Trophoblast cell (in vitro differentiated cells and primary cell): ENCODE measurements at regions not wholly inside any gene's neighbourhood (a gene's known extent, or its start where the extent isn't known, plus 50 kb on each side); places are given as distances from the start of the nearest gene placed in this dataset.
A peak's percentile ranks its signal among the peaks of the same experiment; 100 is the strongest.

Experiments used
- DNase-seq, 2 donors: peaks; one replicate each; pipeline ENCODE4 v3.0.0-alpha.2; 2016
- H2AFZ ChIP-seq: 2 replicates; pipeline ENCODE4 v1.6.1; 2013; ENCODE audit warnings: low read length, moderate library complexity, mild to moderate bottlenecking; ENCODE audit not compliant: insufficient read depth, poor library complexity
- H2AK5ac ChIP-seq: 2 replicates; pipeline ENCODE4 v1.6.1; 2013; ENCODE audit warnings: mild to moderate bottlenecking, low read length
- H2BK120ac ChIP-seq: 2 replicates; pipeline ENCODE4 v1.6.1; 2013; ENCODE audit warnings: low read length, mild to moderate bottlenecking, moderate library complexity; ENCODE audit not compliant: insufficient read depth, poor library complexity
- H2BK12ac ChIP-seq: 2 replicates; pipeline ENCODE4 v1.6.1; 2013; ENCODE audit warnings: mild to moderate bottlenecking, low read length, moderate library complexity
- H2BK5ac ChIP-seq: 2 replicates; pipeline ENCODE4 v1.6.1; 2013; ENCODE audit warnings: low read length, low read depth, moderate library complexity, mild to moderate bottlenecking; ENCODE audit not compliant: poor library complexity
- H3K14ac ChIP-seq: 2 replicates; pipeline ENCODE4 v1.6.1; 2013; ENCODE audit warnings: mild to moderate bottlenecking, low read length
- H3K18ac ChIP-seq: 2 replicates; pipeline ENCODE4 v1.6.1; 2013; ENCODE audit warnings: mild to moderate bottlenecking, low read length
- H3K23ac ChIP-seq: 2 replicates; pipeline ENCODE4 v1.6.1; 2013; ENCODE audit warnings: low read length
- H3K27ac ChIP-seq: 2 replicates; pipeline ENCODE4 v1.5.1; 2013; ENCODE audit warnings: low read depth, mild to moderate bottlenecking, inconsistent platforms, low read length, moderate library complexity
- H3K27me3 ChIP-seq: 2 replicates; pipeline ENCODE4 v1.6.1; 2013; ENCODE audit warnings: inconsistent platforms, mild to moderate bottlenecking, low read length, moderate library complexity; ENCODE audit not compliant: insufficient read depth
- H3K36me3 ChIP-seq, 2 experiments: 1 replicate in 1 of 2; 2 replicates in 1 of 2; pipeline ENCODE4 v1.6.1; 2013; ENCODE audit warnings: low read length in 2 of 2, mild to moderate bottlenecking in 2 of 2, moderate library complexity in 1 of 2; ENCODE audit not compliant: insufficient read depth in 2 of 2, control insufficient read depth in 1 of 2
- H3K4ac ChIP-seq: 2 replicates; pipeline ENCODE4 v1.6.1; 2013; ENCODE audit warnings: low read depth, mild to moderate bottlenecking, low read length, moderate library complexity
- H3K4me1 ChIP-seq, 2 experiments: 1 replicate in 1 of 2; 2 replicates in 1 of 2; pipeline ENCODE4 v1.6.1; 2013; ENCODE audit warnings: low read length in 2 of 2, mild to moderate bottlenecking in 2 of 2, moderate library complexity in 1 of 2; ENCODE audit not compliant: insufficient read depth in 2 of 2, control insufficient read depth in 1 of 2
- H3K4me2 ChIP-seq: 2 replicates; pipeline ENCODE4 v1.6.1; 2013; ENCODE audit warnings: inconsistent platforms, mild to moderate bottlenecking, low read length, moderate library complexity
- H3K4me3 ChIP-seq: 2 replicates; pipeline ENCODE4 v1.5.1; 2013; ENCODE audit warnings: mild to moderate bottlenecking, low read depth, low read length, inconsistent platforms
- H3K79me1 ChIP-seq: one replicate; pipeline ENCODE4 v1.6.1; 2013; ENCODE audit warnings: low read length
- H3K79me2 ChIP-seq: 2 replicates; pipeline ENCODE4 v1.6.1; 2013; ENCODE audit warnings: low read length, mild to moderate bottlenecking; ENCODE audit not compliant: control insufficient read depth, insufficient read depth, poor library complexity
- H3K9ac ChIP-seq: 2 replicates; pipeline ENCODE4 v1.6.1; 2013; ENCODE audit warnings: mild to moderate bottlenecking, low read length
- H3K9me3 ChIP-seq: 2 replicates; pipeline ENCODE4 v1.6.1; 2013; ENCODE audit warnings: low read depth, mild to moderate bottlenecking, control low read depth, inconsistent platforms, low read length; ENCODE audit not compliant: insufficient read depth
- H4K12ac ChIP-seq: 2 replicates; pipeline ENCODE4 v1.6.1; 2013; ENCODE audit warnings: low read depth, mild to moderate bottlenecking, low read length, moderate library complexity
- H4K8ac ChIP-seq: 2 replicates; pipeline ENCODE4 v1.6.1; 2013; ENCODE audit warnings: low read depth, mild to moderate bottlenecking, low read length, moderate library complexity
- H4K91ac ChIP-seq: one replicate; pipeline ENCODE4 v1.6.1; 2013; ENCODE audit warnings: low read depth, mild to moderate bottlenecking, low read length, moderate library complexity
- WGBS: extraction: QIAGEN DNeasy Blood & Tissue Kit; methylation state at CpG from one replicate; pipeline ENCODE4 v1.1.7; 2013; ENCODE audit warnings: missing lambda C conversion rate; ENCODE audit not compliant: insufficient read length, insufficient coverage; ENCODE audit errors: extremely low coverage; 5-methylcytosine and 5-hydroxymethylcytosine counted together

DNA sequence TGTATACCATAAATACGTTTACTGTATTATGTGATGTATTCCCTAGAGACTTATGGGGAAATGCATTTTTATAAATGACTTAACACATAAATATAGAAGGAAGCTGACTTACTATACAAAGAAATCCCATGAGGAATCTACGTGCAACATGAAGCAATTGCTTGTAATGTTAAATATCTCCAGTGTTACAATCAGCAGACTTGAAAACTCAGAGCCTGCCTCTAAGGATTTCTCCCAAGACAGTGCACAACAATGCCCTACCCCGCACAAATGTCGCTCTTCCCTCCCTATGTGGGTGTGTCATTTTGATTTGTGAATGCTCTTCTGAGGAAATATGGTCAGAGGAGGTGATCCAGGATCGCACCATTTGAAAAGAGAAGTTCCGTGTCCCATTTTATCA lies 629.0 kb downstream of the NR2F2 start:
- H3K4ac ChIP-seq: no peak overlapping the region
- H3K14ac ChIP-seq: no peak overlapping the region
- no peaks in the 10 kb centered on the region for H3K79me1 ChIP-seq
- no peak overlapping the region for H3K18ac ChIP-seq
- peak in 1 of 2 donors; percentile 56 for DNase-seq
- no peaks in the 10 kb centered on the region for H3K36me3 ChIP-seq
- peaks cover 2% of the 10 kb centered on the region for H3K9me3 ChIP-seq
- no peak overlapping the region for H4K91ac ChIP-seq
- H3K27ac ChIP-seq: no peak overlapping the region
- H3K9ac ChIP-seq: no peak overlapping the region
- no peak overlapping the region for H4K8ac ChIP-seq
- H2AK5ac ChIP-seq: no peak overlapping the region
- H3K79me2 ChIP-seq: no peaks in the 10 kb centered on the region
- H2BK12ac ChIP-seq: no peak overlapping the region
- no peak overlapping the region for H2BK5ac ChIP-seq
- no peak overlapping the region for H3K4me3 ChIP-seq
- H3K27me3 ChIP-seq: no peaks in the 10 kb centered on the region
- H4K12ac ChIP-seq: no peak overlapping the region
- H3K4me1 ChIP-seq: peaks cover 0 to 2% of the 10 kb centered on the region in 2 experiments
- no peak overlapping the region for H2AFZ ChIP-seq
- H3K4me2 ChIP-seq: no peak overlapping the region
- no CpG with 5 or more reads among the region's 6 CpGs for WGBS
- H3K23ac ChIP-seq: no peak overlapping the region
- H2BK120ac ChIP-seq: no peak overlapping the region

DNA sequence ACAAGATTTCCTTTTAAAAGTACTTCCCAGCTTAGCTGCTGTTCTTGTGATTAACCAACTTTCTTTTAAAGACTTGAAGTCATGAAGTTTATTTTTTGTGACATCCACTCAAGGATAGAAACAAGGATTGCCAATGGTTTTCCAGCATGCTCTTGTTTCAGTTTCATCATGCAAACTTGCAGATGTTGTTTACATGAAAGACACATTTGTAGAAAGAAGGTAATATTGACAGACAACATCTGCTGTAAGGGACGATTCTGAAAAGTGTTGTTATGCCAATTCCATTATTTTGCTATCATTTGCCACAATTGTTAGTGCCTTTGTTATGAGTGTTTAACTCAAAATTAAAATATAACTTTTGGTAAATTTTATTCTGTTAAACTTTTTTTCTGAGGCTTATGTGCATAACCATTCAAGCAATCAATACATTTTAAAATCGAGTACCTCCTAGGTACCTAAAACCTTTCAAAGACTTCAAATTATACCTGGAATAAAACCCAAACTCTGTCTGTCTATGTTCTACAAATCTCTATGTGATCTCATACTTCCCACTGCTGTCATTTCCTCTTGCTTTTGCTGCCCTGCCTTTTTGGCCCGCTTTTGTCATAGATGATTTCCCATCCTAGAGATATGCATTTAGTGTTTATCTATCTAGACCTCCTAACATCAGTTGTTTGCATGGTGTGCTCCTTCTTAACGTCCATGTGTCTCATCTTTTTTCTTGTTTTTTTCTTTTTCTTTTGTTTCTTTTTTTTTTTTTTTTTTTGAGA lies 630.4 kb downstream of the NR2F2 start:
- no peak overlapping the region for H2BK120ac ChIP-seq
- H2BK5ac ChIP-seq: no peak overlapping the region
- no peak overlapping the region for H3K4me2 ChIP-seq
- H3K79me2 ChIP-seq: no peaks in the 10 kb centered on the region
- H2AFZ ChIP-seq: no peak overlapping the region
- H3K27ac ChIP-seq: no peak overlapping the region
- no peak overlapping the region for H2BK12ac ChIP-seq
- no peak overlapping the region for H4K8ac ChIP-seq
- no peak overlapping the region for H3K23ac ChIP-seq
- H3K79me1 ChIP-seq: no peaks in the 10 kb centered on the region
- no peaks in the 10 kb centered on the region for H3K36me3 ChIP-seq
- H3K4me1 ChIP-seq: peaks cover 0 to 2% of the 10 kb centered on the region in 2 experiments
- H2AK5ac ChIP-seq: no peak overlapping the region
- H3K14ac ChIP-seq: no peak overlapping the region
- no peak overlapping the region for H3K9ac ChIP-seq
- no peak overlapping the region for H3K4me3 ChIP-seq
- H3K27me3 ChIP-seq: no peaks in the 10 kb centered on the region
- no peak overlapping the region for H3K4ac ChIP-seq
- no peak overlapping the region for H4K12ac ChIP-seq
- no CpG with 5 or more reads among the region's 4 CpGs for WGBS
- H4K91ac ChIP-seq: no peak overlapping the region
- DNase-seq: no peak
- peaks cover 2% of the 10 kb centered on the region for H3K9me3 ChIP-seq
- H3K18ac ChIP-seq: no peak overlapping the region

DNA sequence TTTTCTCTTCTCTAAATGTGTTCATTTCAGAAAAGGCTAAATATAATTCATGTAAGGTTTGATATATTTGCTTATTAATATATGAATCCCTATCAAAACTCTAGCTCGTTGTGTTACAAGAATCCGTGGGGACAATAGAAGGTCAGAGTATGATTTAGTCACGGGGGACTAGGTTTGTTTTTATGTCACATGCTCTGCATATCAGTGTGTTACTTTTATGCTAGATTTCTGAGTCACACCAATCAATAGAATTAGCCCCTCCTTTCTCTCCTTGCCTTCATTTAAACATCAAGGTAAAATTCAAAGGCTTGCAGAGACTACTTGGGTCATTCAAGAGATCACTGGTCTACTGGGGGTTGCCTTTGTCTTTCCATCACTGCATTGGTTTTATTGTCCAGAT lies 636.1 kb downstream of the NR2F2 start:
- H3K79me1 ChIP-seq: no peaks in the 10 kb centered on the region
- H2AFZ ChIP-seq: no peak overlapping the region
- no peak overlapping the region for H2BK5ac ChIP-seq
- H3K4ac ChIP-seq: no peak overlapping the region
- no peak overlapping the region for H4K91ac ChIP-seq
- no peak overlapping the region for H4K8ac ChIP-seq
- WGBS: no CpG with 5 or more reads among the region's 3 CpGs
- H3K14ac ChIP-seq: no peak overlapping the region
- no peaks in the 10 kb centered on the region for H3K79me2 ChIP-seq
- H3K4me1 ChIP-seq: no peaks in the 10 kb centered on the region
- no peak overlapping the region for H3K27ac ChIP-seq
- H3K36me3 ChIP-seq: no peaks in the 10 kb centered on the region
- no peak overlapping the region for H2BK120ac ChIP-seq
- H4K12ac ChIP-seq: no peak overlapping the region
- no peak for DNase-seq
- H3K18ac ChIP-seq: no peak overlapping the region
- no peaks in the 10 kb centered on the region for H3K27me3 ChIP-seq
- H3K4me3 ChIP-seq: no peak overlapping the region
- H3K4me2 ChIP-seq: no peak overlapping the region
- no peaks in the 10 kb centered on the region for H3K9me3 ChIP-seq
- H3K23ac ChIP-seq: no peak overlapping the region
- no peak overlapping the region for H3K9ac ChIP-seq
- H2BK12ac ChIP-seq: no peak overlapping the region
- H2AK5ac ChIP-seq: no peak overlapping the region

DNA sequence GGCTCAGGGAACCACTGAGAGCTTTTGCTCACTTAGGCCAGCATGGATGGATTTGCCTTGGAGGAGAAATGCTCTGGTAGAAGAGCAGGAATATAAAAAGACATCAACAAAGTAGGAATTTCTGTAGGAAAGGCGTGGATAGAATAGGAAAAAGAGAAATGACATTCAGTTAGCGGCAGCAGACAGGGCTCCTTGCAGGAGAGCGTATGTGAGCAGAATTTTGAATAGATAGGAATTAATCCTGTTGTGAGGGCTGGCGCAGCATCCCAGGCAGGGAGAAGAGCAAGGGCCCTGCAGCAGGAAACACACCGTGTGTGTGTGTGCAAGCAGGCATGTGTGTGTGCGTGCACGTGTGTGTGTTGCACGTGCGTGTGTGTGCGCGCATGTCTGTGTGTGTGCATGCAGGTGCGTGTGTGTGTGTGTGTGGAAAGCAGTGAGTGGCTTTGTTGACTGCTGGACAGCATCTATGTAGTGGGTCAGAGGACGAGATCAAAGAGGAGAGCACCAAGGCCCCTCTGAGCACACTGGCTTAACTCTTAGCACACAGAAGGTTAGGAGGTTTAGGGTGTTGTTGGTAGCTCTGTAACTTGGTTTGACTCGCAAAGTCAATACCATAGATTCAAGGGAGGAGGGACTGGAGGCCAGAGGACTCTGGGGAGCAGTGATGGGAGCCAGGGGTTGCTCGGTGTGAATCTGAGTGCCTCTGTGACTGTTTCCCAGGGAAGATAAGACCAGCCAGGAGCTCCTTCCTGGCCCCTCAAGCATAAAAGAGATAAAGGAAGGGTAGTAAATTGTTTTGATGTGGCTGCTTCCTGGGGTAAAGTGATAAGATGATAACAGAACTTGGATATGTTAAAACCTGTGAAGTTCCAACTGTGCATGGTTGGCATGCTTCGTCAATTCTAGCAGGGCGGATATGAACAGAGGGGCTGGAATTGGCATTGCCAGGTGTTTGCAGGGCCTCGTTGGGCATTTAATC lies 639.5 kb downstream of the NR2F2 start:
- Histone ChIP-seq H3K9ac (no peak overlapping the region), H3K14ac (no peak overlapping the region), H3K27me3 (no peaks in the 10 kb centered on the region), H3K79me1 (no peaks in the 10 kb centered on the region), H3K27ac (no peak overlapping the region), H2BK120ac (no peak overlapping the region), H3K79me2 (no peaks in the 10 kb centered on the region), H4K91ac (no peak overlapping the region), H3K23ac (no peak overlapping the region), H3K36me3 (no peaks in the 10 kb centered on the region), H3K18ac (no peak overlapping the region), H2BK12ac (no peak overlapping the region), H3K4me3 (no peak overlapping the region), H4K12ac (no peak overlapping the region), H3K4ac (no peak overlapping the region), H4K8ac (no peak overlapping the region), H2BK5ac (no peak overlapping the region), H3K4me1 (no peaks in the 10 kb centered on the region), H3K9me3 (no peaks in the 10 kb centered on the region), H2AFZ (no peak overlapping the region), H2AK5ac (no peak overlapping the region), H3K4me2 (no peak overlapping the region)
- no peak for DNase-seq
- WGBS: no CpG with 5 or more reads among the region's 18 CpGs
